ENCODE measurements at regions not wholly inside any gene's neighbourhood (a gene's known extent, or its start where the extent isn't known, plus 50 kb on each side); places are given as distances from the start of the nearest gene placed in this dataset.
"Not testable (repeated sequence)": the region's sequence is repeated elsewhere in the genome, so short reads cannot be mapped to it uniquely, and the experiment has no call there.

DNA sequence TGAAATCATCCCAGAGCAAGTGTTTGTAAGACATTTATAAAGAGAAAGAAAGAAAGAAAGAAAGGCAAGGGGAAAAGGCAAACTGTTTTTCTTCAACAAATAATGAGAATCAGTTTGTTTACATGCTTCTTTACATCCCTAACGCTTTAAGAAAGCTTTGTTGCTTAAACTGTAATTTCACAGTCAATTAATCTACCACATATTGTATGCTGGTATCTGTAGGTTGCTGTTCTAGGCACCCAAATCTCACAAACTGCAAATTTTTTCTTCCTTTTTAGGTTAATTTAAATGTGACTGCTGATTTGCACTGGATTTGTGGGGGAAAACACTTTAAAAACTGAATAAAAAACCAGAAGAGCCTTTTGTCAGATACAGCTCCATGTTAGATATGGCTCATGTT lies 384.2 kb downstream of the ATP23 start:
- ATAC-seq (no peak), DNase-seq (no peak)
- ChIA-PET CTCF (no interaction called here), POLR2A (no interaction called here)
- intact Hi-C loops (cut with micrococcal nuclease), result no loop called here
- Mint-ChIP-seq H3K4me3 (no peak overlapping the region), H3K36me3 (ENCODE audit: low read depth) (no peaks in the 10 kb centered on the region), H3K4me1 (ENCODE audit: low read depth) (no peaks in the 10 kb centered on the region), H3K27ac (no peak overlapping the region), H3K27me3 (no peaks in the 10 kb centered on the region), H3K9me3 (no peaks in the 10 kb centered on the region)
- TF ChIP-seq, protein P1, sequence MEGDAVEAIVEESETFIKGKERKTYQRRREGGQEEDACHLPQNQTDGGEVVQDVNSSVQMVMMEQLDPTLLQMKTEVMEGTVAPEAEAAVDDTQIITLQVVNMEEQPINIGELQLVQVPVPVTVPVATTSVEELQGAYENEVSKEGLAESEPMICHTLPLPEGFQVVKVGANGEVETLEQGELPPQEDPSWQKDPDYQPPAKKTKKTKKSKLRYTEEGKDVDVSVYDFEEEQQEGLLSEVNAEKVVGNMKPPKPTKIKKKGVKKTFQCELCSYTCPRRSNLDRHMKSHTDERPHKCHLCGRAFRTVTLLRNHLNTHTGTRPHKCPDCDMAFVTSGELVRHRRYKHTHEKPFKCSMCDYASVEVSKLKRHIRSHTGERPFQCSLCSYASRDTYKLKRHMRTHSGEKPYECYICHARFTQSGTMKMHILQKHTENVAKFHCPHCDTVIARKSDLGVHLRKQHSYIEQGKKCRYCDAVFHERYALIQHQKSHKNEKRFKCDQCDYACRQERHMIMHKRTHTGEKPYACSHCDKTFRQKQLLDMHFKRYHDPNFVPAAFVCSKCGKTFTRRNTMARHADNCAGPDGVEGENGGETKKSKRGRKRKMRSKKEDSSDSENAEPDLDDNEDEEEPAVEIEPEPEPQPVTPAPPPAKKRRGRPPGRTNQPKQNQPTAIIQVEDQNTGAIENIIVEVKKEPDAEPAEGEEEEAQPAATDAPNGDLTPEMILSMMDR (IDR thresholded peaks at IDR 0.05), result no peak

DNA sequence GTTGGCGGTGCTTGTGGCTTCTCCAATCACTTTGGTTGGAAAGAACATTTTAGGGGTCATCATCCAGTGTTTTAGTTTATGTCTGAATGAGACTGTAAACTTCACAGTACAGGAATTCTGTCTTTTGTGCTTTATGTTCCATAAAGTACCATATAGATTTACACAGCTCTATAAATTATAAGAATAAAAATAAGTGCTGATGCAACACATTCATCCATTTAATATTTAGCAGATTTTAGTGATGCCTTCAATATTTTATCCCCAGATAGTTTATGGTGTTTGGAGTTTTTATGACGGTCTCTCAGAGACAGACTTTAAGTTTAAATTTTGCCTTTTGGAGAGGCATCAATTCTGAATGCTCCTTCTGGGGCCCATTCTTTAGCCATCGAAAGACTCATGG lies 385.2 kb downstream of the ATP23 start:
- Mint-ChIP-seq H3K9me3 (no peaks in the 10 kb centered on the region), H3K4me3 (no peak overlapping the region), H3K27ac (no peak overlapping the region), H3K36me3 (ENCODE audit: low read depth) (no peaks in the 10 kb centered on the region), H3K27me3 (no peaks in the 10 kb centered on the region), H3K4me1 (ENCODE audit: low read depth) (no peaks in the 10 kb centered on the region)
- no peak for DNase-seq
- ChIA-PET POLR2A (interaction anchor here (0.7 kb wide), 1 partner anchor 618 kb away, joined by 3 read pairs; no protein-coding TSS in a partner anchor), CTCF (no interaction called here)
- intact Hi-C loops (cut with micrococcal nuclease), result no loop called here
- TF ChIP-seq, protein P1 (IDR thresholded peaks at IDR 0.05), result no peak
- no peak for ATAC-seq

DNA sequence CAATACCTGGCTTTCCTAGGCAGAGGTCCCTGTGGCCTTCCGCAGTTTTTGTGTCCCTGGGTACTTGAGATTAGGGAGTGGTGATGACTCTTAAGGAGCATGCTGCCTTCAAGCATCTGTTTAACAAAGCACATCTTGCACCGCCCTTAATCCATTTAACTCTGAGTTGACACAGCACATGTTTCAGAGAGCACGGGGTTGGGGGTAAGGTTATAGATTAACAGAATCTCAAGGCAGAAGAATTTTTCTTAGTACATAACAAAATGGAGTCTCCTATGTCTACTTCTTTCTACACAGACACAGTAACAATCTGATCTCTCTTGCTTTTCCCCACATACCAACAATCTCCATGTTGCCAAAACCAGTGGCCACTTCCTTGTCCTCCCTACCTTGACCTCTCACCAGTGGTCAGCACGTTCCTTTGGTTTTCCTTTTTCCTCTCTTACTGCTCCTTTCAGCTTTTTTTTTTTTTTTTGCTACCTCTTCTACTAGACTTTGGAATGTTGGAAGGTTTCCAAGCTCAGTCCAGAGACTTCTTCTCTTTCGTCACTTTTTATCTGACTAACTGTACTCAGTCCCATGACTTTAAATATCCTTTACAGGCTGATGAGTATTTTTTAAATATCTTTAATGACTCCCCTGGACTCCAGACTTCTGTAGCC lies 395.3 kb downstream of the ATP23 start:
- H3K4me1 Mint-ChIP-seq (ENCODE audit: low read depth); H3K4me3 Mint-ChIP-seq; intact Hi-C loops (cut with micrococcal nuclease); POLR2A ChIA-PET; ATAC-seq; H3K27ac Mint-ChIP-seq; H3K9me3 Mint-ChIP-seq; H3K36me3 Mint-ChIP-seq (ENCODE audit: low read depth); CTCF ChIA-PET; H3K27me3 Mint-ChIP-seq; DNase-seq: not testable (repeated sequence)

DNA sequence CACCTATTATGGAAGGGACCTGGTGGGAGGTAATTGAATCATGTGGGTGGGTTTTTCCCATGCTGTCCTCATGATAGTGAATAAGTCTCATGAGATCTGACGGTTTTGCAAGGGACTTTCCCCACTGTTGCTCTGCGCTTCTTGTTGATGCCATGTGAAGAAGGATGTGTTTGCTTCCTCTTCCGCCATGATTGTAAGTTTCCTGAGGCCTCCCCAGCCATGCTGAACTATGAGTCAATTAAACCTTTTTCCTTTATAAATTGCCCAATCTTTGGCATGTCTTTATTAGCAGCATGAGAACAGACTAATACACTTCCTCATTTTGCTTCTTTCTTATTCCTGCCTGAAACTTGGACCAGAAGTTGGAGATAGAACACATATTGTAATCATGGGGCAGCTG lies 396.2 kb downstream of the ATP23 start:
- CTCF ChIA-PET, result interaction anchor here (0.7 kb wide), 1 partner anchor 827 kb away, joined by 3 read pairs; no protein-coding TSS in a partner anchor
- POLR2A ChIA-PET; intact Hi-C loops (cut with micrococcal nuclease): not testable (repeated sequence)

DNA sequence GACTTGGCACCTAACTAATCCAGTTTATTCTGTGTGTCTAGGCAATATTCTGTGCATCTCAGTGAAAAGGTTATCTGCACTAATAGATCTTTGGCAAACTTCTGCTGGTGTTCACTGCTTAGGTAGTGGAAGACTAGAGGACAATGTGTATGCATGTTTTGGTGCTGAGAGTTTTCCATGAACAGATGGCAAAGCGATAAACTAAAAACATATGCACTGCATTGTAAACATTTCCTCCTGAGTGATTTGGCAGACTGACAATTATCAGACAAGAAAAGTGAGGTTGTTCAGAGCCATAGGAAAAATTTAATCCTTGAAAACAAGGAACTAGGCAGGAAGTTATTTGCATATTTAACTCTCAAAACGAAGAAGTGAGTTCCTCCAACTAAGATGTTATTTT lies 400.4 kb downstream of the ATP23 start:
- H3K36me3 Mint-ChIP-seq (ENCODE audit: low read depth), result no peaks in the 10 kb centered on the region
- POLR2A ChIA-PET, result no interaction called here

More for the DNA sequence above, 396.2 kb downstream of the ATP23 start:
- H3K27ac Mint-ChIP-seq; H3K4me3 Mint-ChIP-seq; H3K4me1 Mint-ChIP-seq (ENCODE audit: low read depth); DNase-seq; H3K9me3 Mint-ChIP-seq; H3K27me3 Mint-ChIP-seq; H3K36me3 Mint-ChIP-seq (ENCODE audit: low read depth); ATAC-seq: not testable (repeated sequence)

DNA sequence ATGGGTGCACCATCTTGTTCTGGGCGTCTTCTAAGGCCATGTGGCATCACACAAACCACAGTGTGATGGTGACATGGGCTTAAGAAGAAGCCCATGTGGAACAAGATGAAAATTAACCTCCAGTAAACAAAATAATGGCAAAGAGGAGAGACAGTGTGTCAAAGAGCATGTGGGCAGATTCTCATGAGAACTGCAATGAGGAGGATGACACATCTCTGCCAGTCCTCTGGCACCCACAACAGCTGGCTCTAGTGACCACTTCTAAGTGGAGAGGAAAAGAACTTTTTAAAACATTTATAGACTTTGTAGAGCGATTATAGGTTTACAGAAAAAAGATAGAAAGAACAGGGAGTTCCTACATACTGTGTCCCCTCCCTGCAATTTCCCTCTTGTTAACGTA lies 401.4 kb downstream of the ATP23 start:
- DNase-seq (no peak), ATAC-seq (no peak)
- Mint-ChIP-seq H3K27me3 (peaks cover 11% of the 10 kb centered on the region), H3K36me3 (ENCODE audit: low read depth) (no peaks in the 10 kb centered on the region), H3K4me3 (no peak overlapping the region), H3K9me3 (no peaks in the 10 kb centered on the region), H3K4me1 (ENCODE audit: low read depth) (no peaks in the 10 kb centered on the region), H3K27ac (no peak overlapping the region)
- TF ChIP-seq, protein P1 (IDR thresholded peaks at IDR 0.05), result no peak
- POLR2A ChIA-PET, result no interaction called here
- CTCF ChIA-PET, result no interaction called here
- intact Hi-C loops (cut with micrococcal nuclease), result no loop called here

More for the DNA sequence above, 400.4 kb downstream of the ATP23 start:
- CTCF ChIA-PET, result no interaction called here
- ATAC-seq (no peak), DNase-seq (no peak)
- intact Hi-C loops (cut with micrococcal nuclease), result no loop called here
- Mint-ChIP-seq H3K27ac (no peak overlapping the region), H3K4me3 (no peak overlapping the region), H3K9me3 (no peaks in the 10 kb centered on the region), H3K4me1 (ENCODE audit: low read depth) (no peaks in the 10 kb centered on the region), H3K27me3 (peaks cover 12% of the 10 kb centered on the region)
- TF ChIP-seq, protein P1 (IDR thresholded peaks at IDR 0.05), result no peak
